HEK293 (cell line): ENCODE measurements at regions not wholly inside any gene's neighbourhood (a gene's known extent, or its start where the extent isn't known, plus 50 kb on each side); places are given as distances from the start of the nearest gene placed in this dataset.

ENCODE experiments used
- CTCF ChIA-PET: fragments of 350-600 bp; formaldehyde crosslinking; extraction: SDS; loops from one replicate; lab custom pipeline; 2021; ENCODE audit warnings: antibody characterized with exemption; lab: Yijun Ruan, JAX
- POLR2A ChIA-PET: fragments of 300-600 bp; formaldehyde crosslinking; extraction: SDS; loops from one replicate; lab custom pipeline; 2020; ENCODE audit warnings: antibody characterized with exemption, inconsistent platforms; lab: Yijun Ruan, JAX
- H3K27ac ChIP-seq: fragments of 200-500 bp; sonication (Bioruptor generic); 2 replicates; pipeline ENCODE4 v1.5.1; 2014; ENCODE audit warnings: low read depth, low read length, control low read depth, inconsistent platforms; ENCODE audit errors: extremely low read depth
- H3K36me3 ChIP-seq, 2 experiments: fragments of 200-500 bp in 1 of 2; sonication (Bioruptor generic) in 1 of 2; 1 replicate in 1 of 2; 2 replicates in 1 of 2; pipeline ENCODE4 v1.5.1; 2014 to 2017; ENCODE audit warnings: inconsistent platforms in 2 of 2, low read length in 2 of 2; ENCODE audit not compliant: control insufficient read depth in 2 of 2, insufficient read depth in 1 of 2
- H3K4me1 ChIP-seq: fragments of 200-500 bp; sonication (Bioruptor generic); 2 replicates; pipeline ENCODE4 v1.5.1; 2014; ENCODE audit warnings: mild to moderate bottlenecking, low read length, inconsistent platforms; ENCODE audit not compliant: control insufficient read depth, insufficient read depth
- H3K4me3 ChIP-seq: 2 replicates; pipeline ENCODE4 v1.5.1; 2011; ENCODE audit warnings: low read depth, mild to moderate bottlenecking, control low read depth, low read length, moderate library complexity
- H3K9me3 ChIP-seq: fragments of 200-500 bp; sonication (Bioruptor generic); 2 replicates; pipeline ENCODE4 v1.5.1; 2014; ENCODE audit warnings: low read depth, low read length, inconsistent platforms; ENCODE audit not compliant: control insufficient read depth, insufficient read depth
- BCL11B ChIP-seq: fragments of 450-650 bp; formaldehyde crosslinking; IDR thresholded peaks from 2 replicates; pipeline ENCODE4 v1.5.1; 2016; ENCODE audit warnings: low read depth, missing biosample characterization, missing genetic modification characterization
- GLIS2 ChIP-seq: fragments of 450-650 bp; formaldehyde crosslinking; IDR thresholded peaks from 2 replicates; pipeline ENCODE4 v1.5.1; 2016; ENCODE audit warnings: missing biosample characterization, missing genetic modification characterization
- KLF17 ChIP-seq: fragments of 450-650 bp; formaldehyde crosslinking; IDR thresholded peaks from 2 replicates; pipeline ENCODE4 v1.5.1; 2016; ENCODE audit warnings: missing biosample characterization, missing genetic modification characterization
- OVOL3 ChIP-seq: fragments of 450-650 bp; formaldehyde crosslinking; IDR thresholded peaks from 2 replicates; pipeline ENCODE4 v1.5.1; 2016; ENCODE audit warnings: missing biosample characterization, missing genetic modification characterization
- PRDM2 ChIP-seq: fragments of 450-650 bp; formaldehyde crosslinking; IDR thresholded peaks from 2 replicates; pipeline ENCODE4 v1.5.1; 2016; ENCODE audit warnings: missing biosample characterization, missing genetic modification characterization, borderline replicate concordance
- ZBTB48 ChIP-seq: fragments of 450-650 bp; formaldehyde crosslinking; IDR thresholded peaks from 2 replicates; pipeline ENCODE4 v1.5.1; 2016; ENCODE audit warnings: missing biosample characterization, missing genetic modification characterization
- ZFHX2 ChIP-seq: fragments of 450-650 bp; formaldehyde crosslinking; conservative IDR thresholded peaks from 2 replicates; pipeline ENCODE4 v1.5.1; 2016; ENCODE audit warnings: missing biosample characterization, missing genetic modification characterization
- ZNF114 ChIP-seq: fragments of 450-650 bp; formaldehyde crosslinking; IDR thresholded peaks from 2 replicates; pipeline ENCODE4 v1.5.0; 2017; ENCODE audit warnings: missing biosample characterization, missing genetic modification characterization
- ZNF175 ChIP-seq: fragments of 450-650 bp; formaldehyde crosslinking; IDR thresholded peaks from 2 replicates; pipeline ENCODE4 v1.5.1; 2016; ENCODE audit warnings: missing biosample characterization, missing genetic modification characterization
- ZNF239 ChIP-seq: fragments of 450-650 bp; formaldehyde crosslinking; IDR thresholded peaks from 2 replicates; pipeline ENCODE4 v1.5.1; 2016; ENCODE audit warnings: missing biosample characterization, missing genetic modification characterization
- ZNF433 ChIP-seq: fragments of 450-650 bp; formaldehyde crosslinking; IDR thresholded peaks from 2 replicates; pipeline ENCODE4 v1.5.1; 2016; ENCODE audit warnings: missing biosample characterization, missing genetic modification characterization, low read depth
- ZNF473 ChIP-seq: fragments of 450-650 bp; formaldehyde crosslinking; IDR thresholded peaks from 2 replicates; pipeline ENCODE4 v1.5.1; 2017; ENCODE audit warnings: missing biosample characterization, missing genetic modification characterization
- ZNF488 ChIP-seq: fragments of 450-650 bp; formaldehyde crosslinking; IDR thresholded peaks from 2 replicates; pipeline ENCODE4 v1.5.1; 2016; ENCODE audit warnings: missing biosample characterization, missing genetic modification characterization
- ZNF548 ChIP-seq: fragments of 450-650 bp; formaldehyde crosslinking; IDR thresholded peaks from 2 replicates; pipeline ENCODE4 v1.5.1; 2016; ENCODE audit warnings: missing biosample characterization, missing genetic modification characterization
- ZNF580 ChIP-seq: fragments of 450-650 bp; formaldehyde crosslinking; IDR thresholded peaks from 2 replicates; pipeline ENCODE4 v1.5.1; 2016; ENCODE audit warnings: missing biosample characterization, missing genetic modification characterization
- ZNF621 ChIP-seq: fragments of 450-650 bp; formaldehyde crosslinking; IDR thresholded peaks from 2 replicates; pipeline ENCODE4 v1.5.1; 2017; ENCODE audit warnings: missing biosample characterization, missing genetic modification characterization
- ZNF664 ChIP-seq: fragments of 450-650 bp; formaldehyde crosslinking; IDR thresholded peaks from 2 replicates; pipeline ENCODE4 v1.5.1; 2016; ENCODE audit warnings: missing biosample characterization, missing genetic modification characterization
- ZNF701 ChIP-seq: fragments of 450-650 bp; formaldehyde crosslinking; IDR thresholded peaks from 2 replicates; pipeline ENCODE4 v1.5.1; 2016; ENCODE audit warnings: missing biosample characterization, missing genetic modification characterization
- ZNF792 ChIP-seq: fragments of 450-650 bp; formaldehyde crosslinking; IDR thresholded peaks from 2 replicates; pipeline ENCODE4 v1.5.1; 2016; ENCODE audit warnings: missing biosample characterization, missing genetic modification characterization
- ZNF837 ChIP-seq: fragments of 450-650 bp; formaldehyde crosslinking; IDR thresholded peaks from 2 replicates; pipeline ENCODE4 v1.5.1; 2016; ENCODE audit warnings: missing biosample characterization, missing genetic modification characterization

- Histone ChIP-seq H3K27ac (no peak overlapping the region), H3K36me3 (no peaks in the 10 kb centered on the region), H3K4me1 (no peaks in the 10 kb centered on the region)
- TF ChIP-seq GLIS2 (tag by site-specific recombination): no peak
- TF ChIP-seq, all 188 proteins: peak for 0
- Histone ChIP-seq H3K9me3 (no peaks in the 10 kb centered on the region), H3K4me3 (no peak overlapping the region)
- CTCF ChIA-PET: interaction anchor here (0.6 kb wide), 1 partner anchor 248 kb away, joined by 3 read pairs; no protein-coding TSS in a partner anchor
- POLR2A ChIA-PET: no interaction called here
Measured at GRCh38 chr10:120087109-120087508, 194.6 kb downstream of the SEC23IP start.

- POLR2A ChIA-PET: no interaction called here
- Histone ChIP-seq H3K36me3 (no peaks in the 10 kb centered on the region), H3K9me3 (no peaks in the 10 kb centered on the region), H3K4me3 (no peak overlapping the region), H3K27ac (no peak overlapping the region)
- TF ChIP-seq ZNF114 (tag by site-specific recombination): no peak
- no peak for TF ChIP-seq KLF17 (tag by site-specific recombination)
- TF ChIP-seq ZNF837 (tag by site-specific recombination): no peak
- no peak for TF ChIP-seq ZNF433
- TF ChIP-seq PRDM2 (tag by site-specific recombination): no peak
- no peak for TF ChIP-seq ZNF792 (tag by site-specific recombination)
- no peak for TF ChIP-seq ZNF175 (tag by site-specific recombination)
- no peak for TF ChIP-seq ZNF473 (tag by site-specific recombination)
- no peak for TF ChIP-seq BCL11B (tag by site-specific recombination)
- no peak for TF ChIP-seq ZFHX2 (tag by site-specific recombination)
- TF ChIP-seq ZNF239: no peak
- no peak for TF ChIP-seq ZNF548 (tag by site-specific recombination)
- no peak for TF ChIP-seq OVOL3 (tag by site-specific recombination)
- no peak for TF ChIP-seq ZBTB48 (tag by site-specific recombination)
- TF ChIP-seq ZNF580: no peak
- no peak for TF ChIP-seq ZNF621 (tag by site-specific recombination)
- TF ChIP-seq ZNF664 (tag by site-specific recombination): no peak
- no peak for TF ChIP-seq ZNF488 (tag by site-specific recombination)
- no peak for TF ChIP-seq ZNF701 (tag by site-specific recombination)
- TF ChIP-seq, all 188 proteins: peak for 0
- no peaks in the 10 kb centered on the region for H3K4me1 ChIP-seq
- CTCF ChIA-PET: interaction anchor here (0.6 kb wide), 1 partner anchor 162 kb away, joined by 3 read pairs; no protein-coding TSS in a partner anchor
Measured at GRCh38 chr10:120095875-120096274, 203.3 kb downstream of the SEC23IP start.
